DMS53 treated with DMSO at 0.1 percent for 48 hours (cell line): ENCODE measurements at regions not wholly inside any gene's neighbourhood (a gene's known extent, or its start where the extent isn't known, plus 50 kb on each side); places are given as distances from the start of the nearest gene placed in this dataset.
"Not testable (repeated sequence)": the region's sequence is repeated elsewhere in the genome, so short reads cannot be mapped to it uniquely, and the experiment has no call there.

Source experiments
- DNase-seq: peaks from one replicate; lab custom pipeline; 2025; ENCODE audit not compliant: unreplicated experiment; lab: John Stamatoyannopoulos, UW

DNA sequence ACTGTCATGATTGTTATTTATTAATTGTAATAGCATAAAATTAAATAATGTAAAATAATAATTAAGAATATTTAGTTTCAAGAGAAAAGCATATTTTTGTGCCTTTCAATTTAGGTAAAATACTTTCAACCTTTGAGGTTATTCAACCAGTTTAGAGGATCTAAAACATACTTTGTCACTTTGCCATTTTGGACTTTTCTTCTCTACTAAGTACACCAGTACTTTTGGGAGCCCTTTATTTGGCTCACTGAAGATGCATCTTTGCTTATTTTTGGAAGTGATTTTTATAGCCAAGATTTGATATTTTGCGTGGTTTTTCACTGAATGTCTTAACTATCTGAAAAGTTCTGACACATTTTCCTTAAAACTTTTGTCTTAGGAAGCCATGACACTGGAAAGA lies 860.5 kb downstream of the SORCS1 start:
- DNase-seq = no peak

DNA sequence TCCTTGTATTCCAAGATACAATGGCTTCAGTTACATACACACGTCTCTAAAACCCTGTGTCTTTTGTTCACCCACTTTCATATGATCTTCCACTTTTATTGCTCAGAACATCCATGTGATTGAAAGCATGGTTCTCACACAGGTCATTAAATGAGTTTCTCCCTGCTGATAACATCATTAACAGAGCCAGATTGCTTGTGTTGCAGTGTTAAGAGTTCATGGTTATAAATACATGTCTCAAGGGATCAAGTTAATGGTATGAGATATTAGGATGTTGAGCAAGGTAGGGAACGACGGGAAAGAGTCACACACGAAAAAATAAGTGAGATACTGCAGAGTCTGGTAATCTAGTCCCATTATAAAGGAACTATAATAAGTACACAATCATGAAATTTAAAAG lies 861.5 kb downstream of the SORCS1 start:
- DNase-seq = no peak

DNA sequence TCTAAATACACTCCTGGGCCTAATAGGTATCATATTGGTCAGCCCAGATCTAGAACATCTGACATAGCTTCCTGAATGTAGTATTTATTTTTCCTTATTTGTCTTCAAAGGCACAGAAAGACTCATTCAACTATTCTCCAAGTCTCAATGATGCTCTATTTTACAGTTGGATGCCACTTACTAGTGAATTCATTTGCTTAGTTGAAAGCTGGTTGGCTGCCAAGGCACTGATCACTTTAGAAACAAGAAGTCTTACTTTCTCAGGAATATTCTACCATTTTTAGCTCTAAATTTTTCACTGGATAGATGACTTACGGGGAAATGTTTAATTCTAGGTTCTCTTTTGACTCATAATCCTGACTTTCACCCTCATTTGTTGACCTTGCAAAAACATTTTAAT lies 863.4 kb downstream of the SORCS1 start:
- no peak for DNase-seq

DNA sequence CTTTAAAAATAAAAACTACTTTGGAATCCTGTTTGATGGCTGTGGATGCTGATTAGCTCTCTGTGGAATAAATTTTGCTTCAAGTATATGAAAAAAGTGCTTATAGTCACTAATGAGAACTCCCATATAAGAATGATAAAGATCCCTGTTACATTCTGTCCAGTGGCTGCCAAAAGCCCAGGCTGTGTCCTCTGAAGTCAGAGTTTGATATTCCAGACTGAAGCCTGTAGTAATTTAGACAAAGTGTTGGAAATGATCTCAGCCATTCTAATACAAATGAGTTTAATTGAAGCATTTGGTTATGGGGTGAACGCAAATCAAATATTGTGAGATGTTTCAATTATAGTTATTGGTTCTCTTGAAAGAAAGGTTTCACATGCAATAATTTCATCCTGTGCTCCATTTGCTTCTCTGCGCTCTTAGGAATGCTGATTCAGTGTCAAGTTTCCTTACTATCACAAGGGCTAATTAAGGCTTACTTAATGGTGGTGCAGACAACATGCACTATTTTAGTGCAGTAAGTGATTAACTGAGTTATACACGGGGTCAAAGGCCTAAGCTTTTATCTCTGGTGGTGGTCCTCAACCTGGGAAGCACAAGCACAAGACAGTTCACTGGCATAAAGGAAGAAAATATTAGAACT lies 867.6 kb downstream of the SORCS1 start:
- no peak for DNase-seq

DNA sequence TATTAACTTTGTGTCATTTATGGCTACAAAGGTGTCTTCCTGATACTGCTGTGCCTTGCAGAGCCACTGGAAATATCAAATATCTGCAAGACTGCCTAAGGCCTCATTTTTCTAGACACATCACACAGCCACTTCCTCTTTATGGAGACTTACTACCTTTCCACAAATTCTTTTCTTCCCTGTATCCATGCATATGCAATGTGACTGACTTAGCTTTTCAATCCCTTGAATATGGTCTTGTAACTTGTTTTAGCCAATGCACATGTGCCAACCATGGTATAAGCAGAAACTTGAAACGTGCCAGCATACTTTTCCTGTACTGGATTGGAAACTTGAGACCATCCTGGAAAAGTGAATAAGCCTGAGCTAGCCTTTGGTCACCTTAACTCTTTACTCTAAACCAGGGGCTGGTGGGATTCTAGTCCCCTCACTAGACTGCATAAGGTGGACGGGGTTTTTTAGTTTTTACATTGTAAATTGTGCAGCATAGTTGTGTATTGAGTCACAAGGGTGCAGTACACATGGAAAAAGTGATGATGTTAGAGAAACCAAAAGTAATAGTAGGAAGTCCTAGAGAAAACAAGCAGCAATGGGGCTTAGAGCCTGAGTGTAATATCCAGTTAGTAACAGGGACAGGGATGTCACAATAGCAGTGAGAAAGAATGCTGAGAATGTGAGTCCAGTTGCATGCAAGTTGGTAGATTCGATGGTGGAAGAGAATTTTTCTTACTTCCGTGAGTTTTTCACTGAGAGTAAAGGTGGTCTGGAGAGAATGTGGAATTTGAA lies 879.5 kb downstream of the SORCS1 start:
- DNase-seq = no peak

DNA sequence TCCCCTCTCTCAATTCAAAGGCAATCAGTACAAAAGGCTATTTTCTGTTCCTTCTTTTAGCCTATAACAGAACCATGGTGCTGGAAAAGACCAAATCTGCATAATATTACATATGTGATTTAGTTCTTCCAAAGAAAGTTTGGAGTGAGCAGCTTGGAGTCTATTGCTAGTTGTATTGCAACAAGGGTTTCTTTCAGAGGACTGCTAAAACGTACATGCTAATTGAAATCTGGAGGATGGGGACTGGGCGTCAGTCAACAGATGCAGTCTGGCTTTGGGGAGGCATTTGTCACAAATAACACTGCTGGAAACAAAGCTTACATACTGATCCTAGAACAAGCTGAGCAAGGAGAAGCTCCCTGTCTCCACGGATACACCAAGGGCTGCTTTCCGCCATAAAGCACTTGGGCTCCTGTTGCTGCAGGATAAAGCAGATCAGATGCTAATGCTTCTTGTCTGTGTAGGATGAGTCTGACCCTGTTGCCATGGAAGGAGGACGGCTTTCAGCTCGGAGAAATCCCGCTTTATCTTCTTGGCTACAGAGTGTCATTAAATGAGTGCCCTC lies 883.5 kb downstream of the SORCS1 start:
- DNase-seq = no peak

DNA sequence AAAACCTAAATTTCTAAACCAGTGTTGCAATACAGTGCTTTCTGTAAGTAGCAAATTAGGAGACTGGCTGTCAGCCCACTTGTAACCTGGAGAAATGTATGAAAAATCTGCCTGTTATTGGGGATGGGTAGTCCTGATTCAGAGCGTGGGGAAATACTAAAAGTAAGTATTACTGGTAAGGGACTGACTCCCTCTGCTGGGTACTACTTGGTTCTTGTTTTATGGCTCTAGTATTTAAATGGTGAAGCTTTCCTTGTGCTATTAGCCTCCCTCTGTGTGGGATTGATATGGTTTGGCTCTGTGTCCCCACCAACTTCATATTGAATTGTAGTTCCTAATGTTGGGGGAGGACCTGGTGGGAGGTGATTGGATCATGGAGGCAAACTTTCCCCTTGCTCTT lies 886.1 kb downstream of the SORCS1 start:
- no peak for DNase-seq

DNA sequence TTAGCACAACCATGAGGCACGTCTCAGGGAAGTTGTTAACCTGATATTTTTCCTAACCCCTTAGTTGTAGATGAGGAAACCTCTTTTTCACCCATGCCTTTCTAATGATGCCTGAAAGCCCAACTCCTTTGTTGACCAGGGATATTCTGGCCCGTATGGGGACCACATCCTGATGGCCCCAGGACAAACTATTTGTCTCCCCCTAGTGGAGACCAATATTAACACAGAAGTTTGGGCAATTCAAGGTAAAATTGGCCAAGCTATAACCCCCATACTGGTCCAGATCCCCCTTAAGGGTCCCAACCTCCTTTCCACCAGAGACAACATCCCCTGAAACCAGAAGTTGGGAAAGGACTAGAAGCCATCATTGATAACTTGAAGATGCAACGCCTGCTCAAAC lies 893.3 kb downstream of the SORCS1 start:
- no peak for DNase-seq

DNA sequence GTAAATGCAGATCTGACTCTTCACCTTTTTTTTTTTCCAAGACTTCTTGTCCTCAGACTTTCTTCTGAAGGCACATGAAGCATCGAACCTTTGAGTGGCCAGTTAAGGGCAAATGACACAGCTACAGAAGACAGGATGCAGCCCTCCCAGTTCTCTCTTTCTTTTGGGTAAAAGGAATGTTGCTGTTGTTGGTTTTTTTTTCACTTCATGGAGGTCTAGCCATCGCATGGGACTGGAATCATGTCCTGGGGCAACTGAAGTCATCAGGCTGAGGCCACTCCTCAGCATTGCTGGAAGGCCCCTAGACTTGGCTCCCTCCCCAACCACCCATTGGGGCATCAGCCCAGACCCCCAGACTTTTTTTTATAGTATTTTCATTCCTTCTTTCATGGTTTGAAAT lies 896.5 kb downstream of the SORCS1 start:
- DNase-seq = no peak

DNA sequence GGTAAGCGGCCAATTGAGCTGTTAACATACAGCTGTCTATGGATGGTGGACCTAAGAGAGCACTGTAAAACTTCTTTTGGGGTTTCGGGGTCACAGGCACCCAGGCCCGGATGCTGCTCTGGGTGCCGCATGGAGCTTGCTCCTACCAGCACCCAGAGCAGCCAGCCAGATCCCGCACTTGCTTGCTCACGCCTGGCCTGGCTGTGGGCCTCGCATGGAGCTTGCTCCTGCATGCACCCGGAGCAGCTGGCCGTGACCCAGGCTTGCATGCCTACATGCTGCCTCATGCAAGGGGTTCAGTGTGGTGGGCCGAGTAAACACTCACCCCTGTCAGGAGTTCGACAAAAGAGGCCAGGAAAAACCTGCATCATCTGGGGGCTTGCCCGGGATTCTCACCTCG lies 896.9 kb downstream of the SORCS1 start:
- no peak for DNase-seq

DNA sequence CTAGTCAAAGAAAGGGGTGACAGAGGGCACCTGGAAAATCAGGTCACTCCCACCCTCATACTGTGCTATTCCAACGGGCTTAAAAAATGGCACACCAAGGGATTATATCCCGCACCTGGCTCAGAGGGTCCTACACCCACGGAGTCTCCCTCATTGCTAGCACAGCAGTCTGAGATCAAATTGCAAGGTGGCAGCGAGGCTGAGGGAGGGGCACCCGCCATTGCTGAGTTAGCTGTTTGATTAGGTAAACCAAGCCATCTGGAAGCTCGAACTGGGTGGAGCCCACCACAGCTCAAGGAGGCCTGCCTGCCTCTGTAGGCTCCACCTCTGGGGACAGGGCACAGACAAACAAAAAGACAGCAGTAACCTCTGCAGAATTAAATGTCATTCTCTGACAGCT lies 907.1 kb downstream of the SORCS1 start:
- DNase-seq = not testable (repeated sequence)

DNA sequence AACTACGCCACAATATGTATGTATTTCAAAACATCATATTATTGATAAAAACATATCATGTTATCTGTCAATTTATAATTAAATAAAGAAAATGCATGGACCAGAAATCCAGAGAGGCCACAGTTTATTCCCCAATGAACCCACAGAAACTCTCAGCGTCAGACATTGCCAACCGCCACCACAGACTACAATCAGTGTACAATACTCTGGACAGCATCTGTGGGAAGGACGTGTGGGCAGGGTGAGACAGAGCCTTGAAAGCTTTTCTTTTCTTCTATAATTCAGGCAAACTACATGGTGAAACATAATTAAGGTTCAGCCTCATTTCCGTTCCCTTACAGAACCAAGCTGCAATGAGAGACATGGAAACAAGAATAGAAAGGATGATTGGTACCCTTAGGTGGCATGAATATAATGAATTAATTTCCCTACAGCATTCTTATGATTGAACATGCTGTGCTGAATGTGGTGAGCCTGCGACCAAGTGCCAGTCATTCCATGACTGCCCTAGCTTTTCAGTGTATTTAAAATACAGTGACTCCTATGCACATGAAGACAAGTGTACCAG lies 909.3 kb downstream of the SORCS1 start:
- DNase-seq = no peak

DNA sequence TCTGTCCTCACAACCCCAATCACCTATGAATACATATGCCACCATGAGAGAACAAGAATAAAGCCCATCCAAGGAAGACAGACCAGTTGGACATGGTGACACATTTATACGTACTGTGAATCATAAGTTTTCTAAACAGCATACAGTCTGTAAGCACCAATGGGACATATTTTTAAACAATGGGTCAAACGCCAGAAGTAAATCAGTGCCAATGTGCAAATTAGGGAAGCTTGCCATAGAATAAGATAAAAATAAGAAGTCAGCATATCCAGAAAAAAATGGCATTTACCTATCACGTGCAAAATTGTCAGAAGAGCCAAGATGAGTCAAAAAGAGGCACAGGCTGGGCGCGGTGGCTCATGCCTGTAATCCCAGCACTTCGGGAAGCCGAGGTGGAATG lies 910.4 kb downstream of the SORCS1 start:
- DNase-seq = no peak

DNA sequence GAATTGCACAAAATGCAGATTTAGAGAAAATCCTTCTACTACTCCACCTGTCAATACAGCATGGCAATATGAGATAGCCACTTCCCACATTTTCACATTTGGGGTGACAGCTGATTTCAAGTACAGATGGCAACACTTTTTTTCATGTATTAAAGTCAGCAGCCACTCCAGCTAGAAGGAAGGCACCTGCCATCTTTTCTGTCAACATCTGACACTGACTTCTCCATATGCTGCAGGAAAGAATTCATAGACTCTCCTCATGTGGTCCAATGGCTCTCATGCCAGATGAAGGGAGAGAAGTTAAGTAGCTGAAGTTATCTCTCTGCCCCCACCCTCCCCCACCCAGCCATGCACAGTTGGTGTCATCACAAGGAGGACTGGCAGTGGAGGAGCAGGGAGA lies 912.0 kb downstream of the SORCS1 start:
- no peak for DNase-seq

DNA sequence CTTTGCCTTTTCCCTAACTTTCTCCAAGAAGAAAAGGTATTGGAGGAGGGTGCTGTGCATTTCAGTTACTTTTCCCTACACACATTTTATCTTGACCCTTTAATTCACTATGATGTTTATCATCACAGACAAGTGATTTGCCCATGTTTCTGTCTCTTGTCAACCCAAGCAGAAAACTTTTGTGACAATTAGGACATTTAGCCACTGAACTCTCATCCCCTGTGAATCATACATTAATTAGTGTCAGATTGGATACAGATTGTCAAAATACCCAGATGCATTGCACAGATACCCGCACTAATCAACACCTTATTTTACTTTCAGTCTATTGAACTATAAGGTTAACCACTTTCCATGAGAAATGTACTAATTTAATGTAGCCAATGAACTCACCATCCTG lies 912.9 kb downstream of the SORCS1 start:
- DNase-seq = no peak

DNA sequence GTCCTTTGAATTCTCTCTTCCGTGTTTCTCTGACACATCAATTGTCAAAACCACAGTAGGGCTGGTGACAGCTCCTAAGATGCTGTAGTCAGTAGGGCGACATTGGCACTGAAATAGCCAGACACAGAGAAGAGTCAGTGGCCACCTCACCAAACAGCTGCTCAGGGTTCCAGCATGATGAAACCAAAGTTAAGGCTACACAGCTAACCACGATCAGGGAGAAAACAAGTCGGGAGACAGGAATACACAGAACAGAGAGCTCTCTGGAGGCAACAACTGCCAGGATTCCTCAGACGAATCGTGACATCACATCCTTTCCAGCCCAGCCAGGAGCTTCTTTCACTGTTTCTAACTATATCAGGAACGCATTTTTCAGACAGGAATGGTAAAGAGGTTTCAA lies 922.2 kb downstream of the SORCS1 start:
- no peak for DNase-seq

DNA sequence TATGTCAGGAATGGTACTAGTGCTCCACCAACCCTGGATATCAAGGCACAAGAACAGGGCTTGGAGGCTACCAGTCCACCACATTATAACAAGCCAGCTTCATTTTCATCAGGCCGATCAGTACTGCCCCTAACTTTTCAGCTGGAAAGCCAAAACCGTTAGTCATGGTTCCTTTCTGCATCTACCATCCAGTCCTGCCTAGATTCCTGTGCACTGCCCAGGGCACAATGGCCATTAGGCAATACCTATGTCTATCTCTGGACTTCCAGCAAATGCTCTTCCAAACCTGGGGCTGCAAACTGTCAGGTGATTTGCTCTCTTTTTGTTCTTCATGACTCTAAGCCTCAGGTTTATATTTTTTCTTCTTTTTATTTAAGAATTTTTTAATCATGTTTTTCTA lies 937.7 kb downstream of the SORCS1 start:
- no peak for DNase-seq

DNA sequence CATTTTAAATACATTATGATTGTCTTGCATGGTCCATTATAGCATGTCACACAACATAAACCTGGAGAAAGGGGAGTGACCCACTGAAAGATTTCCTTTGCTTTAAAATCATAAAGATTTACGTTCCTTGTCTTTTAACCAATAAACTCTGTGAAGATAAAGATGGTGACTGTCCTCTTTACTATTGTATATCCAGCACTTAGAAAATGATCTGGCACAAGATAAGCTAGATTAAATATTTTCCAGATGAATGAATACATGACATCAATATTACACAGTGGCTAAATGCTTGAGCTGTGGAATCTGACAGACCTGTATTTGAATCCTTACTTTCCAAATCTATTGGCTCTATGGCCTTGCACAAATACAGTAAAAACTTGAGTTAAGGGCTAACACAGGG lies 938.4 kb downstream of the SORCS1 start:
- DNase-seq = no peak

DNA sequence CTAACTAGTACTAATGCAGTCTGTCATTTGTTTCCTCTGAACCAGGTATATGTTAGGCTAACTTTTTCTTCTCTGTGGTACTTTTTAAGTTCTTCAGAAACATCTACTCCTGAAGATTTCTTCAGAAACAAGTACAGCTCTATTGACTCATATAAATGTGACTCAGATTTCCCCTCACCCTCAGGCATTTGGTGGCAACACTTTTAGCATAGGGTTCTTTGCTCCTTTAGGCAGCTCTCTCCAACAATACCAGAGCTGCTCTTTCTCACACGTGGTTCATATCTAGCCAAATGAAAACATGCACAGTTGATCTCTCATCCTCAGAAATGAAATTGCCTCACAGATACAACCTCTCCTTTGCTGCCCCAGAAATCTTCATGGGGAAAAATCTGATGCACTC lies 939.8 kb downstream of the SORCS1 start:
- DNase-seq = no peak

DNA sequence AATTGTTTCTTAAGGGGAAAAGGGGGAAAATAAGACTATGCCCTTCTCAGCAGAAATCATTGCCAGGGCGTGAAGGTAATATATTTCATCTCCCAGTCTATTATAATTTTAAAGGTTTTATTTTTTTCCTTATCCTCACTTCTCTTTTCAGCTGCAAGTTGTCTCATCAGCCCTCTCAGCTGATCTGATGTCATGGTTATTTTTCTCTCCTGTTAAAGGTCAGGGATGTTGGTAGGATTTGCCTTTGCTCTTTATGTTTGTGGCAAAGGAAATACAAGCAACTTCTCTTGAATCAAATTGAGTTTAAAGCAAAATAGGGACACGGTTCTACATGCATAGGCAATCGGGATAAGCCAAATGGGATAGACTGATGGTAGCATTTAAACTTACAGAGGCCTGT lies 946.9 kb downstream of the SORCS1 start:
- no peak for DNase-seq

DNA sequence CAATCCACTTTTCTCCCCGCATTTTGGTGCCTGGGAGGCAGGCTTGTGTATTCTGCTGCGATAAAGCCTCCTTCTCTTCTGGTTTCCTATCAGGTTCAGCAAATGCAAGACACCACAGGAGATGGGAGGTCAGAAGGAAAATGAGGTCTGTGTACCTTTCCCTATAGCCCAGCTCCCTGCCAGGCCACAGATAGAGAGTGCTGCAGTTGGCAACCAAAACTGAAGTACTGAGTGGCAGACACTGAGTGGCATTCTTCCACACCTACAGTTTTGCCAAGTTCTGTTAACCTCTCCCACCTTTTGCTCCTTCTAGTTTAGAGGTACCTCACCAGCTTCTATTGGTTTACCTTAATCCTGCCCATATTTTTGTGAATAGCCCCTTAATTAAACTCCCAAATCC lies 948.4 kb downstream of the SORCS1 start:
- no peak for DNase-seq

DNA sequence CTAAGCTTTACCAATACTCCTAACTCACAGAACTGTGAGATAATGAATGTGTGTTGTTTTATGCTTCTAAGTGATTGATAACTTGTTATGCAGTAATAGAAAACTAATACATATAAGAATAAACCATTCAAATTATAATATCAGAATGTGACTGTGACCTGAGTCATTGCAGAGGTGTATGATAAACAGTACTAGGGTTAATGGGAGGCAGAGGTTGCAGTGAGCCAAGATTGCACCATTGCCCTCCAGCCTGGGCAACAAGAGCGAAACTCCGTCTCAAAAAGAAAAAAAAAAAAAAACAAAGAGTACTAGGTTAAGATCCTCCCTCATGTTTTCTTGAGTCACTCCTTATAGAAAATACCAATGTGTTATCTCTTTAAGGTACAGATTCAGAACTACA lies 950.3 kb downstream of the SORCS1 start:
- no peak for DNase-seq
